ENCODE measurements at regions not wholly inside any gene's neighbourhood (a gene's known extent, or its start where the extent isn't known, plus 50 kb on each side); places are given as distances from the start of the nearest gene placed in this dataset.

DNA sequence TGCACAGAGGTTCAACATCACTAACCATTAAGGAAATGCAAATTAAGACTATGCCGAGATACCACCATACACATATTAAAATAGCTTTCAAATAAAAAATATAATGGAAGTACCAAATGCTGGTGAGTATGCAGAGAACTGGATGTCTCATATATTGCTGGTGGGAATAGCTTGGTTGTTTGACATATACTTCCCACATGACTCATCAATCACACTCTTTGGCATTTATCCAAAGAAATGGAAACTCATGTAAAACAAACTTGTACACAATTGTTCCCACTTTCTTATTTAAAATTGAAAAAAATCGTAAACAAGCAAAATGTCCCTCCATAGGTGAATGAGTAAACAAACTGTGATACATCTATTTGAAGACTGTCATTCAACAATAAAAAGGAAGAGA, 982.6 kb upstream of the ATXN8OS start:
- TF ChIP-seq EGR1 (IDR thresholded peaks at IDR 0.05) (no peak), TCF12 (IDR thresholded peaks at IDR 0.05; ENCODE audit: low read depth) (no peak), USF1 (IDR thresholded peaks at IDR 0.05) (no peak), TEAD4 (IDR thresholded peaks at IDR 0.05) (no peak), TAF1 (IDR thresholded peaks at IDR 0.05; ENCODE audit: low read depth) (no peak), FOXM1 (IDR thresholded peaks at IDR 0.05; ENCODE audit: borderline replicate concordance, low read depth) (no peak), CEBPB (IDR thresholded peaks at IDR 0.05) (no peak)
- TF ChIP-seq, protein P1, sequence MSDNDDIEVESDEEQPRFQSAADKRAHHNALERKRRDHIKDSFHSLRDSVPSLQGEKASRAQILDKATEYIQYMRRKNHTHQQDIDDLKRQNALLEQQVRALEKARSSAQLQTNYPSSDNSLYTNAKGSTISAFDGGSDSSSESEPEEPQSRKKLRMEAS (IDR thresholded peaks at IDR 0.05) = no peak

GRCh38 chr13:69109891-69110525, 997.6 kb upstream of the ATXN8OS start:
- no peak for TF ChIP-seq TAF1 (IDR thresholded peaks at IDR 0.05; ENCODE audit: low read depth)

DNA sequence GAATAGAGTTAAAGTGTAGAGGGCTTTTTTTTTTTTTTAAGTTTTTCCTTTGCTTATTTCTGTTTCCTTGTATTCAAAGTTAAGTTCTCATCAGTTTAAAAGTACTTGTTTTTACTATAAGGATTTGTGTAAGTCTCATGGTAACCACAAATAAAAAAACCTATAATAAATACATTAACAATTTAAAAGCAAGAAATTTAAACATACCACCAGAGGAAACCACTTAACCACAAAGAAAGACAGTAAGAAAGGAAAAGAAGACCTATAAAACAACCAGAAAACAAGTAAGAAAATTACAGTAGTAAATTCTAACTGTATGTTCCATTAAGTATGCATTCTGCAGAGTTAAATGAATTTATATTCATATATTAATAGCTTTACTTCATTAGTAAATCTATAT, 999.1 kb upstream of the ATXN8OS start:
- TF ChIP-seq NFIC (IDR thresholded peaks at IDR 0.05) = no peak
- TF ChIP-seq TAF1 (IDR thresholded peaks at IDR 0.05; ENCODE audit: low read depth) = no peak
- TF ChIP-seq RAD21 (IDR thresholded peaks at IDR 0.05; ENCODE audit: low read depth) = no peak
- TF ChIP-seq, protein P1 (IDR thresholded peaks at IDR 0.05) = no peak
- no peak for TF ChIP-seq CEBPB (IDR thresholded peaks at IDR 0.05)
- TF ChIP-seq EGR1 (IDR thresholded peaks at IDR 0.05) = no peak
- no peak for TF ChIP-seq TCF12 (IDR thresholded peaks at IDR 0.05; ENCODE audit: low read depth)
- no peak for TF ChIP-seq REST (IDR thresholded peaks at IDR 0.05; ENCODE audit: low read depth)
- no peak for TF ChIP-seq YY1 (IDR thresholded peaks at IDR 0.05; ENCODE audit: low read depth)
- no peak for TF ChIP-seq ZBTB7A (IDR thresholded peaks at IDR 0.05; ENCODE audit: low read depth)
- TF ChIP-seq TEAD4 (IDR thresholded peaks at IDR 0.05) = no peak
- TF ChIP-seq FOXM1 (IDR thresholded peaks at IDR 0.05; ENCODE audit: borderline replicate concordance, low read depth) = no peak
- no peak for TF ChIP-seq CREB1 (IDR thresholded peaks at IDR 0.05; ENCODE audit: low read depth)
- TF ChIP-seq EP300 (IDR thresholded peaks at IDR 0.05; ENCODE audit: borderline replicate concordance) = no peak
- TF ChIP-seq USF1 (IDR thresholded peaks at IDR 0.05) = no peak

DNA sequence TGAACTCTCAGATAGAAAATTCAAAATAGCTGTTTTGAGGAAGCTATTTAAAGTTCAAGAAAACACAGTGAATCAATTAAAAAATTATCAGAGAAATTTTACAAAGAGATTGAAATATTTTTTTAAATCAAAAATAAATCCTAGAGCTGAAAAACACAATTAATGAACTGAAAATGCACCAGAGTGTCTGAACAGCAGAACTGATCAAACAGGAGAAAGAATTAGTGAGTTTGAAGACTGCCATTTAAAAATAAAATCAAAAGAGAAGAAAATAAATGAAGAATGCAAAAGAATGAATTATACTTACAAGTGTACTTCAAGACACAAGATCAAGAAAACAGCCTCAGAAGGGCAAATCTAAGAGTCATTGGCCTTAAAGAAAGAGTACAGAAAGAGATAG, 1000.2 kb upstream of the ATXN8OS start:
- TF ChIP-seq TEAD4 (IDR thresholded peaks at IDR 0.05) = no peak

DNA sequence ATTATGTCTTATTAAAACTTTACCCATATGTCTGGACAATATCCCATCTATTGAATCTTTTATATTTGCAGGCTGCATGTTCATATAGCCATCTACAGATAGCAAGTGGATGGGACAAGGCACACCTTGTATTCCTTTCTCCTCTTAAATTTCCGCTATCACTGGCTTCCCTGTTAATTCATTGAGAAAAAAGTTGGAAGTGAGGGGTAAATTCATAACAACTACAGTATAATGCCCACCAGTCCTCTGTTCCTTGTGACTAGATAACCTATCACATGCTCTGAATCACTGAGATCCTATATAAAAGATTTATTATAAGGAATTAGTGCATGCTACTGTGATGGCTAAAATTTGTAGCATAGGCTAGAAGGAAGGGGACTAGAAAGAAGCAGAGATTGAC, 1005.8 kb upstream of the ATXN8OS start:
- TF ChIP-seq CEBPB (IDR thresholded peaks at IDR 0.05) = no peak
- no peak for TF ChIP-seq USF1 (IDR thresholded peaks at IDR 0.05)
- TF ChIP-seq RAD21 (IDR thresholded peaks at IDR 0.05; ENCODE audit: low read depth) = no peak
- TF ChIP-seq TEAD4 (IDR thresholded peaks at IDR 0.05) = no peak
- no peak for TF ChIP-seq NFIC (IDR thresholded peaks at IDR 0.05)
- TF ChIP-seq, protein P1 (IDR thresholded peaks at IDR 0.05) = no peak
- no peak for TF ChIP-seq REST (IDR thresholded peaks at IDR 0.05; ENCODE audit: low read depth)
- no peak for TF ChIP-seq EP300 (IDR thresholded peaks at IDR 0.05; ENCODE audit: borderline replicate concordance)
- TF ChIP-seq TAF1 (IDR thresholded peaks at IDR 0.05; ENCODE audit: low read depth) = no peak
- TF ChIP-seq YY1 (IDR thresholded peaks at IDR 0.05; ENCODE audit: low read depth) = no peak
- TF ChIP-seq ZBTB7A (IDR thresholded peaks at IDR 0.05; ENCODE audit: low read depth) = no peak
- TF ChIP-seq CREB1 (IDR thresholded peaks at IDR 0.05; ENCODE audit: low read depth) = no peak
- TF ChIP-seq EGR1 (IDR thresholded peaks at IDR 0.05) = no peak
- TF ChIP-seq FOXM1 (IDR thresholded peaks at IDR 0.05; ENCODE audit: borderline replicate concordance, low read depth) = no peak
- TF ChIP-seq TCF12 (IDR thresholded peaks at IDR 0.05; ENCODE audit: low read depth) = no peak

- no peak for TF ChIP-seq TCF12 (IDR thresholded peaks at IDR 0.05; ENCODE audit: low read depth)
These were observed 1013.1 kb upstream of the ATXN8OS start for GRCh38 chr13:69094485-69094884.
